ENCODE measurements at regions not wholly inside any gene's neighbourhood (a gene's known extent, or its start where the extent isn't known, plus 50 kb on each side); places are given as distances from the start of the nearest gene placed in this dataset.

- no peak for DNase-seq
Measured at GRCh38 chrX:39150621-39151020, 349.4 kb downstream of the MID1IP1 start.

GRCh38 chrX:39152106-39152649, 350.9 kb downstream of the MID1IP1 start:
- peak; percentile 38 for DNase-seq

- DNase-seq = no peak
Measured at GRCh38 chrX:39156051-39156450, 354.8 kb downstream of the MID1IP1 start.

GRCh38 chrX:39157006-39157405, 355.7 kb downstream of the MID1IP1 start:
- no peak for DNase-seq

GRCh38 chrX:39157796-39158195, 356.5 kb downstream of the MID1IP1 start:
- no peak for DNase-seq

- DNase-seq = peak; percentile 95
Measured at GRCh38 chrX:39158801-39159657, 357.8 kb downstream of the MID1IP1 start.

- DNase-seq = peak; percentile 84
Measured at GRCh38 chrX:39159921-39160507, 358.8 kb downstream of the MID1IP1 start.

- peak; percentile 35 for DNase-seq
Measured at GRCh38 chrX:39161611-39162255, 360.5 kb downstream of the MID1IP1 start.

- DNase-seq = peak; percentile 49
Measured at GRCh38 chrX:39162322-39162735, 361.1 kb downstream of the MID1IP1 start.

- DNase-seq = no peak
Measured at GRCh38 chrX:39163581-39164126, 362.4 kb downstream of the MID1IP1 start.

- no peak for DNase-seq
Measured at GRCh38 chrX:39164212-39164611, 363.0 kb downstream of the MID1IP1 start.

GRCh38 chrX:39165185-39165584, 363.9 kb downstream of the MID1IP1 start:
- no peak for DNase-seq

- DNase-seq = no peak
Measured at GRCh38 chrX:39165773-39166172, 364.5 kb downstream of the MID1IP1 start.

GRCh38 chrX:39167791-39168190, 366.5 kb downstream of the MID1IP1 start:
- no peak for DNase-seq

- no peak for DNase-seq
Measured at GRCh38 chrX:39168609-39169008, 367.4 kb downstream of the MID1IP1 start.

- peak; percentile 54 for DNase-seq
Measured at GRCh38 chrX:39169976-39170375, 368.7 kb downstream of the MID1IP1 start.

GRCh38 chrX:39170464-39170863, 369.2 kb downstream of the MID1IP1 start:
- no peak for DNase-seq

GRCh38 chrX:39171686-39172085, 370.4 kb downstream of the MID1IP1 start:
- no peak for DNase-seq

GRCh38 chrX:39174241-39174771, 373.0 kb downstream of the MID1IP1 start:
- DNase-seq = no peak

GRCh38 chrX:39174772-39175417, 373.6 kb downstream of the MID1IP1 start:
- peak; percentile 76 for DNase-seq

GRCh38 chrX:39175418-39176057, 374.3 kb downstream of the MID1IP1 start:
- DNase-seq = no peak

GRCh38 chrX:39176105-39176504, 374.8 kb downstream of the MID1IP1 start:
- DNase-seq = no peak

Data from inflammatory macrophage treated with lipopolysaccharide for 4 hours (primary cell).